RCC 7860 (cell line): ENCODE measurements at regions not wholly inside any gene's neighbourhood (a gene's known extent, or its start where the extent isn't known, plus 50 kb on each side); places are given as distances from the start of the nearest gene placed in this dataset.
A peak's percentile ranks its signal among the peaks of the same experiment; 100 is the strongest.
"Not testable (repeated sequence)": the region's sequence is repeated elsewhere in the genome, so short reads cannot be mapped to it uniquely, and the experiment has no call there.

Experiments used
- DNase-seq: peaks from one replicate; pipeline ENCODE4 v3.0.0-alpha.2; 2015; ENCODE audit warnings: low spot score
- FAIRE-seq: peaks from 2 replicates; lab custom pipeline; 2012; peaks lifted over from hg19 to GRCh38; lab: Jason Lieb, UNC

- no peak for DNase-seq
- no peak for FAIRE-seq
Measured at GRCh38 chr2:105541189-105542050, 142.6 kb upstream of the FHL2 start.

DNA sequence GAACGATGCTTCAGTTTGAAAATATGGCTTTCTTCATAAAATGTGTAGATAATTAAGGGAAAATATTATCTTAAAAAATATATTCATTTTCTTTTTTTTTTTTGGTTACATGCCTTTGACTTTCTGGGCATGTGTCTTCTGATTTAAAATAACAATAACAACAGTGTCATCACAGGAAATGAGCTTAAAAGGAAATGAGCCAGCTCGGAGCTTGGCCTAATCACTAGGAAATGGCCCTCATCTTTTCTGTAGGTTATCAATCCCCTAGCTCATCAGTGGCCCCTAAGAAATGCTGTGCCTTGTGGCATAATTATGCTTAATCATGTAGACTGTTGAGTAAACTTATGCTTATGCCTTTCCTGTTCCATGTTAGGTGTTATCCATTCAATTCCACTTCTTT lies 141.8 kb upstream of the FHL2 start:
- no peak for FAIRE-seq
- DNase-seq = no peak

GRCh38 chr2:105539331-105539730 lies 140.5 kb upstream of the FHL2 start:
- DNase-seq (no peak), FAIRE-seq (no peak)

DNA sequence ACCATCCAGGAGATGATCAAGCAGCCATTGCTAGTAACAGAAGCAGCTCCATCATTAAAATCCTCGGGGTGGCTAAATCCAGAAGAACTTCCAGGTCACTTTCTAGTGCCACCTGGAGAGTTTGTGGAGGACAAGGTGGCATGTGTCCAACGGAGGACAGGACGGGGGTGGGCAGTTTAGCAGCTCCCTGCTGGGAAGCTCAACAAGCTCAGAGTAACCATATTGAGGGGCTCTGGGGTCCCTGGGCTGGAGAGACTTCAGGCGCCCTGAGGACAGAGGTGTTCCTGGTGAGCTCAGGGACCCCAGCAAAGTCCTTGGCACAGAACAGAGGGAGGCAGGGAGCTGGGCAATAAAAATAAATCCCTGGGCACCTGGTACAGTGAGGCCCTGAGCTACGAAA lies 140.0 kb upstream of the FHL2 start:
- FAIRE-seq = no peak
- no peak for DNase-seq

GRCh38 chr2:105537920-105538319 lies 139.1 kb upstream of the FHL2 start:
- no peak for FAIRE-seq
- no peak for DNase-seq

GRCh38 chr2:105537466-105537865 lies 138.6 kb upstream of the FHL2 start:
- FAIRE-seq = no peak

DNA sequence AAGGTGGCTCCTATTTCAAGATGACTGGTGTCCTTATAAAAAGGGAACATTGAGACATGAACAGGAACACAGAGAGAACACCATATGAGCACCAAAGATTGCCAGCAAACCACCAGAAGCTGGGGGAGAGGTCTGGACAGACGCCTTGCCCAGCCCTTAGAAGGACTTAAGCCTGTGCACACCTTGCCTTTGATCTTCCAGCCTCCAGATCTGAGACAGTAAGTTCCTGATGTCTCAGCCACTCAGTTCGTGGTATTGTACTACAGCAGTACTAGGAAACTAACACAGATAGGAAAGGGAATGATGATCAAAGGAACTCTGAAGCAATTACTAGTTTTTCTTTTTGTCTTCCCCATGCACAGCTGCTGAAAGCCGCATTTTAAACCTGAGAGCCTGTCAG lies 137.3 kb upstream of the FHL2 start:
- no peak for FAIRE-seq

More at GRCh38 chr2:105537466-105537865, 138.6 kb upstream of the FHL2 start:
- DNase-seq = no peak

DNA sequence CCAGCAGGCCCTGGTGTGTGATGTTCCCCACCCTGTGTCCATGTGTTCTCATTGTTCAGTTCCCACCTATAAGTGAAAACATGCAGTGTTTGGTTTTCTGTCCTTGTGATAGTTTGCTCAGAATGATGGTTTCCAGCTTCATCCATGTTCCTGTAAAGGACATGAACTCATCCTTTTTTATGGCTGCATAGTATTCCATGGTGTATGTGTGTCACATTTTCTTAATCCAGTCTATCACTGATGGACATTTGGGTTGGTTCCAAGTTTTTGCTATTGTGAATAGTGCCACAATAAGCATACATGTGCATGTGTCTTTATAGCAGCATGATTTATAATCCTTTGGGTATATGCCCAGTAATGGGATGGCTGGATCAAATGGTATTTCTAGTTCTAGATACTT lies 130.4 kb upstream of the FHL2 start:
- FAIRE-seq, DNase-seq: not testable (repeated sequence)

More for the DNA sequence above, 137.3 kb upstream of the FHL2 start:
- no peak for DNase-seq

DNA sequence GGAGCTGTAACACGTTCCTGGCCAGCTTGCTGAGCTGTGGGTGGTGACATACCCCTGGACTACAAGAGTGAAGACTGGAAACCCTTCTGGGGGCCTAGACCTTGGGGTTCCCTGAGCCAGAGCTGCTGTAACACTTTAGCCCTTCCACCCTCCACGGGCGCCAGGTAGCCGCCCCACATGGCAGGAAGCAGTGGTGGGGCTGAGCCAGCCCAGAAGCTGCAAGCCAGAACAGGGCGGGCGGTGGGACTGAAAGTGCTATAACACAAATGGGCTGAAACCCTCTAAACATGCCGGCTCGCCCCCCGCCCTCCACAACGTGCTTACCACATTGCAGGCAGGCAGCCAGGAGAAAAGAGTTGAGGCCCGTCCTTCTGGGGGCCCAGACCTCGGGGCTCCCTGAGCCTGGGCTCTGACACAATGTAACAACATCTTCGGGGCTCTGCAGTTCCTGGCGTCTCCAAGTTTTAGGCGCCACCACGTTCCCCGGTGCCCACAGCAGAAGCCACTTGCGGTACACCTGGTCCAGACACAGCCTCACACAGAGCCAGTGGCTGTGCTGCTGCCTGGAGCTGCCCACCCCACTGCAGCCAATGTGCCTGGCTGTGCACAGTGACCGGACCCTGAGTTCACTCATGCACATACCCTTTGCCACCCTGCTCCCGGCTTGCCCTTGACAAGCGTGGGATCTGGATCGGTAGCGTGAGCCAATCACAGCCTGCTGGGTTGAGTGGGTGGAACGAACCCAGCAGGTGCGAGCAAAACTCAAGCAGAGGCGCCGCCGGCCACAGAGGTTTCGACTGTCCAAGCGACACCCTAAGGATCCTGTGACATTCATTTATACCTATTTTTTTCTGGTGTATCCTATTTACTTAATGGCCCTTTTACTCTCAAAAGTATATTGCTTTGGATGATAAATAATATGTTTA lies 127.4 kb upstream of the FHL2 start:
- DNase-seq = no peak
- FAIRE-seq = no peak

GRCh38 chr2:105525201-105525600 lies 126.3 kb upstream of the FHL2 start:
- DNase-seq = no peak
- no peak for FAIRE-seq

- FAIRE-seq (no peak), DNase-seq (no peak)
Measured at GRCh38 chr2:105522645-105523044, 123.8 kb upstream of the FHL2 start.

DNA sequence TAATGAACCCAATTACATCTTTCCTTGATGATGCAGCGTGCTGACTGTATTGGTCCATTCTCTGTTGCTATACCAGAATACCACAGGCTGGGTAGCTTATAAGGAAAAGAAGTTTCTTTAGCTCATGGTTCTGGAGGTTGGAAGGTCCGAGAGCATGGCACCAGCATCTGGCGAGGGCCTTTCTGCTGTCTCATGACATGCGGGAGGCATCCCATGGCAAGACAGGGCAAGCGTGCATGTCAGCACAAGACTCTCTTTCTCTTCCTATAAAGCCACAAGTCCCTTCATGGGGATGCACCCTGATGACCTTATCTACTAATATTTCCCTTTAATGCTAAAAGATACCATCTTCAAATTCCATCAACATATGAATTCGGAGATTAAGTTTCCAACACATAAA lies 122.8 kb upstream of the FHL2 start:
- DNase-seq (no peak), FAIRE-seq (no peak)

GRCh38 chr2:105521176-105521575 lies 122.3 kb upstream of the FHL2 start:
- DNase-seq (peak; percentile 17), FAIRE-seq (peak; percentile 81)

DNA sequence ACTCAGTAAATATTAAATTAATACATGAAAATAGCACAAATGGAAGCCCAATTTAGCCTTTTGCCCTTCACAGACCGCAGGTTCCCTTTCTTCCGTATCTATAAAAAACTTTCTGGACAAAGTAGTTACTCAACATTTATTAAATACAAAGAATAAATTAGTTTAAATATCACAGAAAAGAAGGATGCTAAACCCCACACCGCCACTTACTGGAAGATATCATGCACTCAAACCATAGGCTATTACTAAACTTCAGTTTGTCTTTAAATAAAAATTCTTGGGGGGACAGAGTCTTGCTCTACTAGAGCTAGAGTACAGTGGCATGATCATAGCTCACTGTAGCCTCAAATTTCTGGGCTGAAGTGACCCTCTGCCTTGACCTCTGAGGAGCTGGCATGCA lies 120.7 kb upstream of the FHL2 start:
- DNase-seq (no peak), FAIRE-seq (no peak)

- FAIRE-seq = no peak
- DNase-seq = no peak
Measured at GRCh38 chr2:105518897-105519296, 120.0 kb upstream of the FHL2 start.

DNA sequence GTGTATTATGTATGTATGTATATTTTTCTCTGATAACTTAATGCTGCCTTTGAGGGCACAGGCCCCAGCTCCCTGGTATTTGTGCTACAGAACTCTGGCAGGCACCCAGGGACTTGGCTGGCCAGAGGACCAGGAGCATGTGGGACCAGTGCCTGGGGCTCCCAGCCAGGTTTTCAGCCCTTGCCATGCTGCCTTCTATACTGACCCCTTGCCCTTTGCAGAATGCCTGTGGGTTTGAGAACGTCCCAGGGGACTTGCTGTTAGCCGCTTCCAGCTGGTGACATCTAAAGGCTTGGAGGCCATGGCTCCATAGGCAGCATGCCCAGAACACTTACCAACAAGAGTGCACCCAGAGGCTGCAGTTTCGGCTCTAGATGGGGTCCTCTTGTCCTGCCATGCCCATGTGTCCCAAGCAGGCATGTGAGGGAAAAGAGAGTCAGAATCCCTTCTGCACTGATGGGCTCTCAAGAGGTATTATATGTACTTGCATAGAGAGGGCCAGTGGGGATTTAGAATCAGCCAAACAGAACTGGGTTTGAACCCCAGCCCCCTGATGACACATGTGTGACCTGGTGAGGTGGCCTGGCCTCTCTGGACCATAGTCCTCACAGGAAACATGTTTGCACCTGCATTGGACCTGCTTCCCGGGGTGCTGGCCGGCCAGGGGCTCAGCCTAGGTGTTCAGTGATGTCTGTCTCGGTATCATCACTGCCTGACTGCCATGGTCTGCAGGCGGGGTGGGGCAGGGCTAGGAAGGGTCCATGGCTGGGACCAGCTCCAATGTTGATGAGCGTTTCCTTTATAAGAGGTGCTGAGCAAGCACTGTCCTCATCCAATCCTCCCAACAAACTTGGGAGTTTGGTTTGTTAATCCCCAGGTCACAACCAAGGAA lies 119.2 kb upstream of the FHL2 start:
- DNase-seq (peak; percentile 34), FAIRE-seq (peak; percentile 67)

DNA sequence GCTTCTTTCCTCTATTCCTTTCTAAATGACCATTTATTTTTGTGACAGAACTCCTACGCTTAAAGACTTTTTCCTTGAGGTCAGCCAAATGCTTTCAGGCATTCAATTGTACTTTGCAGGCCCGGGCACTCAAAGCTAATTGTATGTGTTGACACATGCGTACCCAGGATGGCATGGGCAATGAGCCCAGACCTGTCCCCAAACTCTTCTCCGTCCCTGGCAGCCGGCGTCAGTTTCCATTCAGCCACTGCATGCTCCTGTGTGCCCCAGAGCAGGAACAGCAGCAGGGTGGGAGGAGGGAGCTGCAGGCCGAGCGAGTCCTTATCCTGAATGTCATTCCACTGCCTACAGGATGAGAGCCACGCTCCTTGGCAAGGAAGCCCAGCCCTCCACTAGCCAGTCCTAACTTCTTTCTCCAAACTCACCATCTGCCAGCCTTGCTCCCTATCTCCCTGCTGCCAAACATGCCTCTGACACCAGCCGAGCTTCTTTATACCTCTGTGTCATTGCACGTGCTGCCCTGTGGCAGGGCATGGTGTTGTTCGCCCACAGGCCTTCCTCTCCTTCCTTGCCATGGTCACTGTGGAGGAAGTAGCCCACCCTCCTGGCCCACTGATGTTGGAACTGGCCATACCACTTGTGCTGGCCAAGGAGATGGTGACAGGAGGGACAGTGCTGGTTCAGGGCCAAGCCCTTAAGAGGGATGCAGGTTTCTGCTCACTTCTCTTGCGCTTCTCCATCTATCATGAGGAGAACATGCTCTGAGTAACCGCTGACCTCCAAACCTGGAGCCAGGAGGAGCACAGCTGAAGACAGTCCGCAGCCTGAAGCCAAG lies 116.9 kb upstream of the FHL2 start:
- DNase-seq (no peak), FAIRE-seq (no peak)

- no peak for FAIRE-seq
Measured at GRCh38 chr2:105514576-105514975, 115.7 kb upstream of the FHL2 start.

DNA sequence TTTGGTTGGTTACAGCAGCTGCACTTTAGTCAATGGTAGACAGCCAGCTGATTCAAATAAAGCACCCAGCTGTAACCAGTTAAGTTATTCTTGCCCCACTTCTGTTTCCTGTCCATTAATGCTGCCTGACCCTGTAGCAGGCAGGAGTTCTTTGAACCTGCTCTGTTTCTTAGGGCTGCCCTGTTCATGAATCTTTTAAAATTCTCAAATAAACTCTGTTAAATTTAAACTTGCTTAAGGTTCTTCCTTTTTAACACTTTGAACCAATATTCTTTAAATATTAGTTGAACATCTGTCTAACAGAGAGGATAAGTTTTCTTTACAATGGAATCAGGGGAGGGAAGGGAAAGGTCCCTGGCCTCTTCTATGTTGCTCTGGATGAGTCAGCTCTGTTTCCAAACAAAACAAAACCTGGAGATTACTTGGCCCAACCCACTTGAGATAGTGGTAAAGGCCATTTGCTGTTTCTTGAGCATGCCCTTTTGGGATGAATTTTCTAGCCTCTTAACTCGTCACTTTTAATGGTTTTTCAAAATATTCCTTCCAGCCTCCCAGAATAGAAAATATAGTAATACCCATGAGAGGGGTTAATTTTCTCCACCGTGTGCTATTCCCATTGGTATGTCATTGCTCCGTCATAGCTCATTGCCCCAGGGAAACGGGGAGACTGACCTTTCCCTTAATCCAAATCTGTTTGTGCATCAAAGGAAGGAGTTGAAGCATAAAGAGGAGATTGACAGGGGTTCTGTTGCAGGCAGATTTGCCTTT lies 112.1 kb upstream of the FHL2 start:
- FAIRE-seq (no peak), DNase-seq (peak; percentile 37)

More at GRCh38 chr2:105514576-105514975, 115.7 kb upstream of the FHL2 start:
- no peak for DNase-seq
